ENCODE measurements at regions not wholly inside any gene's neighbourhood (a gene's known extent, or its start where the extent isn't known, plus 50 kb on each side); places are given as distances from the start of the nearest gene placed in this dataset.

- Histone ChIP-seq H3K27me3 (ENCODE audit: insufficient read depth in 3 of 3, low read length in 2 of 3) (no peaks in the 10 kb centered on the region), H3K36me3 (ENCODE audit: insufficient read depth in 1 of 2, low read depth in 1 of 2) (no peaks in the 10 kb centered on the region), H3K9me3 (no peaks in the 10 kb centered on the region), H3K4me1 (no peaks in the 10 kb centered on the region), H3K4me3 (no peak overlapping the region), H3K27ac (no peak overlapping the region)
- DNase-seq (no peak), ATAC-seq (no peak)
- WGBS, 3 donors: 49 to 61% (median 58%) methylated on average over 2 of the region's 2 CpGs
- intact Hi-C loops (cut with DNase I): loop anchor here (5.0 to 10.0 kb wide), 2 partner anchors 48 to 151 kb away; no protein-coding TSS in a partner anchor
- no peak for TF ChIP-seq CTCF (IDR thresholded peaks at IDR 0.05)
Observed at GRCh38 chr9:108413809-108414208, 442.0 kb downstream of the ACTL7B start.

GRCh38 chr9:108412755-108413154, 443.0 kb downstream of the ACTL7B start:
- TF ChIP-seq CTCF (IDR thresholded peaks at IDR 0.05): no peak
- Histone ChIP-seq H3K4me3 (no peak overlapping the region), H3K27me3 (ENCODE audit: insufficient read depth in 3 of 3, low read length in 2 of 3) (no peaks in the 10 kb centered on the region), H3K36me3 (ENCODE audit: insufficient read depth in 1 of 2, low read depth in 1 of 2) (no peaks in the 10 kb centered on the region), H3K27ac (no peak overlapping the region), H3K4me1 (no peaks in the 10 kb centered on the region), H3K9me3 (no peaks in the 10 kb centered on the region)
- 76 to 85% (median 78%) methylated on average over 4 of the region's 4 CpGs for WGBS, 3 donors
- ATAC-seq (no peak), DNase-seq (no peak)
- intact Hi-C loops (cut with DNase I): loop anchor here (5.0 to 10.0 kb wide), 2 partner anchors 50 to 152 kb away; no protein-coding TSS in a partner anchor

- H3K27ac ChIP-seq: no peak overlapping the region
- WGBS, 3 donors: 53 to 62% (median 56%) methylated on average over 1 of the region's 1 CpG
- H3K27me3 ChIP-seq (ENCODE audit: insufficient read depth in 3 of 3, low read length in 2 of 3): no peaks in the 10 kb centered on the region
- DNase-seq (no peak), ATAC-seq (no peak)
- intact Hi-C loops (cut with DNase I): loop anchor here (5.0 to 10.0 kb wide), 2 partner anchors 51 to 153 kb away; no protein-coding TSS in a partner anchor
- H3K4me3 ChIP-seq: no peak overlapping the region
- H3K9me3 ChIP-seq: no peaks in the 10 kb centered on the region
- TF ChIP-seq CTCF (IDR thresholded peaks at IDR 0.05): no peak
- no peaks in the 10 kb centered on the region for H3K4me1 ChIP-seq
- H3K36me3 ChIP-seq (ENCODE audit: insufficient read depth in 1 of 2, low read depth in 1 of 2): no peaks in the 10 kb centered on the region
Observed at GRCh38 chr9:108411632-108412031, 444.2 kb downstream of the ACTL7B start.

- H3K9me3 ChIP-seq: no peaks in the 10 kb centered on the region
- ATAC-seq (no peak), DNase-seq (no peak)
- no peak overlapping the region for H3K27ac ChIP-seq
- whole genome bisulfite sequencing, 3 donors: 83 to 93% (median 92%) methylated on average over 1 of the region's 1 CpG
- TF ChIP-seq CTCF (IDR thresholded peaks at IDR 0.05): no peak
- no peaks in the 10 kb centered on the region for H3K27me3 ChIP-seq (ENCODE audit: insufficient read depth in 3 of 3, low read length in 2 of 3)
- intact Hi-C loops (cut with DNase I): loop anchor here (5.0 to 10.0 kb wide), 2 partner anchors 52 to 155 kb away; no protein-coding TSS in a partner anchor
- no peaks in the 10 kb centered on the region for H3K36me3 ChIP-seq (ENCODE audit: insufficient read depth in 1 of 2, low read depth in 1 of 2)
- H3K4me1 ChIP-seq: no peaks in the 10 kb centered on the region
- H3K4me3 ChIP-seq: no peak overlapping the region
Observed at GRCh38 chr9:108410161-108410560, 445.6 kb downstream of the ACTL7B start.

GRCh38 chr9:108400297-108400696, 455.5 kb downstream of the ACTL7B start:
- no peaks in the 10 kb centered on the region for H3K4me1 ChIP-seq
- ATAC-seq (peak in 2 of 4 donors; percentile 32 to 60), DNase-seq (no peak)
- no peaks in the 10 kb centered on the region for H3K36me3 ChIP-seq (ENCODE audit: insufficient read depth in 1 of 2, low read depth in 1 of 2)
- H3K9me3 ChIP-seq: no peaks in the 10 kb centered on the region
- H3K4me3 ChIP-seq: no peak overlapping the region
- no peak overlapping the region for H3K27ac ChIP-seq
- no peak for TF ChIP-seq CTCF (IDR thresholded peaks at IDR 0.05)
- no peaks in the 10 kb centered on the region for H3K27me3 ChIP-seq (ENCODE audit: insufficient read depth in 3 of 3, low read length in 2 of 3)
- intact Hi-C loops (cut with DNase I): no loop called here
